ENCODE measurements at regions not wholly inside any gene's neighbourhood (a gene's known extent, or its start where the extent isn't known, plus 50 kb on each side); places are given as distances from the start of the nearest gene placed in this dataset.

DNA sequence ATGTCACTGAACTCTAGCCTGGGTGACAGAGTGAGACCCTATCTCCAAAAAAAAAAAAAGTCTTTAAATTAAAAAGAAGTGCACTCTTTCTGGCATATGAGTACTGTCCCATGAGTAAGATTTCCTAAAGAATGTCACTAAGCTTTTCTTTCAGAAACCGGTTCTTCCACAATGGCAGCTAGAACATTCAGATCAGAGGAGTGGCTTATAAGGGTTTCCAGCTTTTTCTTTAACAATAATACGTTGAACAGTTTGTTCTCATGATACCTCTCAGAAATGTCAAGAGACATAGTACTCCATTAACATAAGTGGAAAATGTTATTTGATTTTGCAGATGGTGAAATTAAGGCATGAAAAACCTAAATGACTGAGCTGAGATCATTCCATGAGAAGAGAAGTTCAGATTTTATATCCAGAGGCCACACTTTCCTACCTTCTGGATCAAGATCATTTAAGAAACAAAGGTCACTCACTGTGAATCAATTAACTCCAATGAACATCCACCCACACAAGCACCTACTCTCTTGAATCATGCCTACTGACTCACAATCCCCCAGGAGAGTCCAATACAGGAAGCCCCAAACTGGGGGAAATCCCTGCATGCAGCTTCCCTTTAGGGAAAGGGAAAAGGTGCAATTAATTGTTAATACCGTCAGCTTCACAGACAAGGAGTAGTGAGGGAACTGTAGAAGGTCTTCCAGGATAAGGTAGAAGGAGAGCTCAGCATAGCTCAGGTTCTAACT, 86.9 kb downstream of the SPTSSA start:
- intact Hi-C loops (cut with micrococcal nuclease; ENCODE audit: unreplicated experiment) = loop anchor here (2.0 kb wide), 1 partner anchor 44 kb away; no protein-coding TSS in a partner anchor
- CTCF ChIA-PET = interaction anchor here (0.6 to 2.0 kb wide), 4 partner anchors 10 to 125 kb away, joined by 3 to 7 read pairs (median 4); no protein-coding TSS in a partner anchor
- Mint-ChIP-seq H3K27ac (ENCODE audit: unreplicated experiment) (no peak overlapping the region), H3K27me3 (ENCODE audit: unreplicated experiment) (no peaks in the 10 kb centered on the region), H3K36me3 (ENCODE audit: insufficient read depth, unreplicated experiment) (no peaks in the 10 kb centered on the region), H3K4me1 (ENCODE audit: low read depth, unreplicated experiment) (peaks cover 24% of the 10 kb centered on the region), H3K9me3 (ENCODE audit: low read depth, unreplicated experiment) (no peaks in the 10 kb centered on the region), H3K4me3 (ENCODE audit: low read depth, unreplicated experiment) (peak overlapping the region; percentile 21)
- TF ChIP-seq, protein P1, sequence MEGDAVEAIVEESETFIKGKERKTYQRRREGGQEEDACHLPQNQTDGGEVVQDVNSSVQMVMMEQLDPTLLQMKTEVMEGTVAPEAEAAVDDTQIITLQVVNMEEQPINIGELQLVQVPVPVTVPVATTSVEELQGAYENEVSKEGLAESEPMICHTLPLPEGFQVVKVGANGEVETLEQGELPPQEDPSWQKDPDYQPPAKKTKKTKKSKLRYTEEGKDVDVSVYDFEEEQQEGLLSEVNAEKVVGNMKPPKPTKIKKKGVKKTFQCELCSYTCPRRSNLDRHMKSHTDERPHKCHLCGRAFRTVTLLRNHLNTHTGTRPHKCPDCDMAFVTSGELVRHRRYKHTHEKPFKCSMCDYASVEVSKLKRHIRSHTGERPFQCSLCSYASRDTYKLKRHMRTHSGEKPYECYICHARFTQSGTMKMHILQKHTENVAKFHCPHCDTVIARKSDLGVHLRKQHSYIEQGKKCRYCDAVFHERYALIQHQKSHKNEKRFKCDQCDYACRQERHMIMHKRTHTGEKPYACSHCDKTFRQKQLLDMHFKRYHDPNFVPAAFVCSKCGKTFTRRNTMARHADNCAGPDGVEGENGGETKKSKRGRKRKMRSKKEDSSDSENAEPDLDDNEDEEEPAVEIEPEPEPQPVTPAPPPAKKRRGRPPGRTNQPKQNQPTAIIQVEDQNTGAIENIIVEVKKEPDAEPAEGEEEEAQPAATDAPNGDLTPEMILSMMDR (IDR thresholded peaks at IDR 0.05; ENCODE audit: unreplicated experiment) = no peak
- no TSS peak for BruUV-seq (replicated peaks)
- DNase-seq = peak; percentile 61

DNA sequence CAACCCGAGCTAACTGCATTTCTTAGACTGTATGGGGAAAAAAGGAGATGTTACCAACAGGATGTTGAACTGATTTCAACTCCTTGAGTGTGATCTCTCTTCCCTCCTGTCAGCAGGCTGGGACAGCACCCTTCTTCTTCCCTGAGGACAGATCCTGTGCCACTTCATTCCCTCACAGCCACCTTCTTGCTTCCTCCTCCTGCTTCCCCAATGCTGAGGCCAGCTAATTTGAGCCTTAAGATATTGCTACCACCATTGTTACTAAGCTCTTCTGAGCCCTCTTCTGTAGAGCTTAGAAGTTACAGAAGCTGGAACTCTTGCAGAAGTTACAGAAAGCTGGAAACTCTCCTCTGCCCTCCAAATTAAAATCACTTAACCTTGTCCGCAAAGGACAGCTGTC, 88.8 kb downstream of the SPTSSA start:
- H3K4me1 Mint-ChIP-seq (ENCODE audit: low read depth, unreplicated experiment) = peaks cover 27% of the 10 kb centered on the region
- no peak overlapping the region for H3K4me3 Mint-ChIP-seq (ENCODE audit: low read depth, unreplicated experiment)
- CTCF ChIA-PET = no interaction called here
- TF ChIP-seq, protein P1 (IDR thresholded peaks at IDR 0.05; ENCODE audit: unreplicated experiment) = no peak
- no peaks in the 10 kb centered on the region for H3K36me3 Mint-ChIP-seq (ENCODE audit: insufficient read depth, unreplicated experiment)
- intact Hi-C loops (cut with micrococcal nuclease; ENCODE audit: unreplicated experiment) = no loop called here
- H3K9me3 Mint-ChIP-seq (ENCODE audit: low read depth, unreplicated experiment) = no peaks in the 10 kb centered on the region
- BruUV-seq (replicated peaks) = no TSS peak
- DNase-seq = no peak
- no peaks in the 10 kb centered on the region for H3K27me3 Mint-ChIP-seq (ENCODE audit: unreplicated experiment)
- H3K27ac Mint-ChIP-seq (ENCODE audit: unreplicated experiment) = no peak overlapping the region

DNA sequence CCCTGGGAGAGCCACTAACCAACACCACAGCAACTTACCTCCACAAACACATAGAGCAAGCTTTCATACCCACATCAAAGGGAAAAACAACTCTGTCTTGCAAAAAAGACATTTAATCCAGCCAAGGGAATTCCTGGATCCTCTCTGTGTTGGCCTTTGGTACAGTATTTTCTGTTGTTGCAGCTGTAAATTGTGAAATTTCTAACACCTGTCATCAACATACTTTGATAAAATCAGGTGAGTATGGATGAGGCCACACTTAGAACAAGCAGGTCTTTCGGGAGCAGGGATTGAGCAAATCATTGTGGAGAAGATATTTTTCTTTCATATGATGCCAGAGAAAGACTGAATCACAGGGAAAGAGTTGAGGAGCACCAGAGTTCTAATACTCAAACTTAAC, 89.3 kb downstream of the SPTSSA start:
- Mint-ChIP-seq H3K9me3 (ENCODE audit: low read depth, unreplicated experiment) (no peaks in the 10 kb centered on the region), H3K4me1 (ENCODE audit: low read depth, unreplicated experiment) (peaks cover 31% of the 10 kb centered on the region), H3K27me3 (ENCODE audit: unreplicated experiment) (no peaks in the 10 kb centered on the region), H3K27ac (ENCODE audit: unreplicated experiment) (no peak overlapping the region), H3K36me3 (ENCODE audit: insufficient read depth, unreplicated experiment) (no peaks in the 10 kb centered on the region), H3K4me3 (ENCODE audit: low read depth, unreplicated experiment) (no peak overlapping the region)
- no peak for DNase-seq
- intact Hi-C loops (cut with micrococcal nuclease; ENCODE audit: unreplicated experiment) = no loop called here
- TF ChIP-seq, protein P1 (IDR thresholded peaks at IDR 0.05; ENCODE audit: unreplicated experiment) = no peak
- no TSS peak for BruUV-seq (replicated peaks)
- CTCF ChIA-PET = no interaction called here

DNA sequence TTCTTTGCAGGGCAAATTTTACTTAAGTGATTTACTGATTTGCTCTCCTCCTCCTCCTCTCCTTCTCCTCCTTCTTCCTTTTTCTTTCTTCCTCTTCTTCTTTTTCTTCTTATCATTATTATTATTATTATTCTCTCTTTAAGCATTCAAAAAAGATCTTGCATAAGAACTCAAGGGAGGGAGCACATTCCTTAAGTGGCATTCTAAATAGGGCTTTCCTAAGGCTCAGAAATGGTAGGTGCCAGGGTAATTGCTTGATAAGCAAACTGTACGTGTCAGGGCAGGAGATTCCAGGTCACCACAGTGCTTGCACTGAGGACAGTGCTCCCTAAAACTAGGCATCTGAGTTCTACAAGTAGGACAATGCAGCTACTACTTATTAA, 92.4 kb downstream of the SPTSSA start:
- H3K27me3 Mint-ChIP-seq (ENCODE audit: unreplicated experiment) = no peaks in the 10 kb centered on the region
- no peak for DNase-seq
- no peak overlapping the region for H3K4me3 Mint-ChIP-seq (ENCODE audit: low read depth, unreplicated experiment)
- no TSS peak for BruUV-seq (replicated peaks)
- CTCF ChIA-PET = no interaction called here
- peaks cover 48% of the 10 kb centered on the region for H3K4me1 Mint-ChIP-seq (ENCODE audit: low read depth, unreplicated experiment)
- intact Hi-C loops (cut with micrococcal nuclease; ENCODE audit: unreplicated experiment) = loop anchor here (5.0 kb wide), 1 partner anchor 128 kb away; no protein-coding TSS in a partner anchor
- TF ChIP-seq, protein P1 (IDR thresholded peaks at IDR 0.05; ENCODE audit: unreplicated experiment) = no peak
- H3K27ac Mint-ChIP-seq (ENCODE audit: unreplicated experiment) = no peak overlapping the region
- H3K36me3 Mint-ChIP-seq (ENCODE audit: insufficient read depth, unreplicated experiment) = no peaks in the 10 kb centered on the region
- no peaks in the 10 kb centered on the region for H3K9me3 Mint-ChIP-seq (ENCODE audit: low read depth, unreplicated experiment)

Data from Calu3 (cell line).